IMR-90 (cell line): ENCODE measurements at regions not wholly inside any gene's neighbourhood (a gene's known extent, or its start where the extent isn't known, plus 50 kb on each side); places are given as distances from the start of the nearest gene placed in this dataset.

Experiments
- ATAC-seq: fragments of 200-7000 bp; cut with Tn5 transposase; 2 replicates; pipeline ENCODE4 v1.9.1; 2020; ENCODE audit warnings: low read depth, mild to moderate bottlenecking, moderate library complexity
- BruUV-seq: library from RNA; stranded (reverse); fragments of 400-500 nt; replicated peaks from 2 replicates; lab custom pipeline; 2021; lab: Mats Ljungman, UMichigan
- CTCF ChIA-PET: fragments of 300-600 bp; formaldehyde crosslinking; extraction: SDS; loops from one replicate; lab custom pipeline; 2021; ENCODE audit warnings: antibody characterized with exemption; lab: Yijun Ruan, JAX
- POLR2A ChIA-PET: fragments of 300-600 bp; sonication (Branson Sonifier 250); formaldehyde crosslinking; loops from one replicate; lab custom pipeline; 2022; ENCODE audit warnings: antibody characterized with exemption; ENCODE audit not compliant: unreplicated experiment; lab: Charles Lee
- DNase-seq: peaks from one replicate; pipeline ENCODE4 v3.0.0; 2013
- H2AFZ ChIP-seq: replicated peaks from 2 replicates; pipeline ENCODE3; 2013; ENCODE audit warnings: low read length, mild to moderate bottlenecking; ENCODE audit not compliant: poor library complexity
- H2AK5ac ChIP-seq: 2 replicates; pipeline ENCODE4 v1.6.1; 2013; ENCODE audit warnings: low read depth, low read length, inconsistent platforms
- H2AK9ac ChIP-seq: replicated peaks from 2 replicates; pipeline ENCODE3; 2013; ENCODE audit warnings: mild to moderate bottlenecking, low read depth, low read length, moderate library complexity; ENCODE audit not compliant: poor library complexity
- H2BK120ac ChIP-seq: 2 replicates; pipeline ENCODE4 v1.6.1; 2013; ENCODE audit warnings: low read depth, low read length, inconsistent platforms
- H2BK15ac ChIP-seq: 3 replicates; pipeline ENCODE4 v1.6.1; 2013; ENCODE audit warnings: low read depth, low read length, inconsistent platforms
- H2BK20ac ChIP-seq: 2 replicates; pipeline ENCODE4 v1.6.1; 2013; ENCODE audit warnings: low read depth, mild to moderate bottlenecking, inconsistent platforms, low read length, moderate library complexity
- H2BK5ac ChIP-seq: 2 replicates; pipeline ENCODE4 v1.6.1; 2013; ENCODE audit warnings: mild to moderate bottlenecking, low read depth, low read length, inconsistent platforms; ENCODE audit not compliant: poor library complexity, severe bottlenecking
- H3K14ac ChIP-seq: replicated peaks from 2 replicates; pipeline ENCODE4 v1.6.1; 2013; ENCODE audit warnings: low read depth, low read length, inconsistent platforms
- H3K18ac ChIP-seq: 2 replicates; pipeline ENCODE4 v1.6.1; 2013; ENCODE audit warnings: low read depth, low read length, control low read depth
- H3K23ac ChIP-seq: 2 replicates; pipeline ENCODE4 v1.6.1; 2013; ENCODE audit warnings: low read depth, low read length, inconsistent platforms
- H3K27ac ChIP-seq: 2 replicates; pipeline ENCODE4 v1.5.1; 2013; ENCODE audit warnings: mild to moderate bottlenecking, control low read depth, low read length; ENCODE audit not compliant: insufficient read depth
- H3K27me3 ChIP-seq: 2 replicates; pipeline ENCODE4 v1.6.1; 2013; ENCODE audit warnings: low read length; ENCODE audit not compliant: control insufficient read depth, insufficient read depth
- H3K36me3 ChIP-seq: 2 replicates; pipeline ENCODE4 v1.6.1; 2013; ENCODE audit warnings: low read length, mixed read lengths; ENCODE audit not compliant: control insufficient read depth, insufficient read depth
- H3K4ac ChIP-seq: 2 replicates; pipeline ENCODE4 v1.6.1; 2013; ENCODE audit warnings: low read depth, low read length, inconsistent platforms
- H3K4me1 ChIP-seq: 2 replicates; pipeline ENCODE4 v1.6.1; 2013; ENCODE audit warnings: low read length, mixed read lengths; ENCODE audit not compliant: control insufficient read depth, insufficient read depth
- H3K4me2 ChIP-seq: 2 replicates; pipeline ENCODE4 v1.6.1; 2013; ENCODE audit warnings: low read depth, mild to moderate bottlenecking, control low read depth, low read length, moderate library complexity
- H3K4me3 ChIP-seq: 2 replicates; pipeline ENCODE4 v1.5.1; 2013; ENCODE audit warnings: low read depth, mild to moderate bottlenecking, control low read depth, low read length, moderate library complexity; ENCODE audit not compliant: insufficient read depth
- H3K56ac ChIP-seq: 2 replicates; pipeline ENCODE4 v1.6.1; 2013; ENCODE audit warnings: low read length, inconsistent platforms; ENCODE audit not compliant: insufficient read depth; ENCODE audit errors: extremely low read depth
- H3K79me1 ChIP-seq, 2 experiments: 2 replicates each; pipeline ENCODE4 v1.6.1; 2013; ENCODE audit warnings: low read length in 2 of 2, inconsistent platforms in 1 of 2, low read depth in 1 of 2
- H3K9ac ChIP-seq: 2 replicates; pipeline ENCODE4 v1.6.1; 2013; ENCODE audit warnings: low read depth, low read length, control low read depth
- H3K9me1 ChIP-seq: 2 replicates; pipeline ENCODE4 v1.6.1; 2013; ENCODE audit warnings: low read length, inconsistent platforms; ENCODE audit not compliant: insufficient read depth
- H3K9me3 ChIP-seq: 2 replicates; pipeline ENCODE4 v1.6.1; 2013; ENCODE audit warnings: low read length; ENCODE audit not compliant: control insufficient read depth, insufficient read depth
- H4K20me1 ChIP-seq: 2 replicates; pipeline ENCODE4 v1.6.1; 2013; ENCODE audit warnings: low read length, inconsistent platforms; ENCODE audit not compliant: insufficient read depth
- H4K5ac ChIP-seq: 2 replicates; pipeline ENCODE4 v1.6.1; 2013; ENCODE audit warnings: mild to moderate bottlenecking, low read depth, low read length, control low read depth
- H4K8ac ChIP-seq, 2 experiments: 2 replicates each; pipeline ENCODE4 v1.6.1; 2013; ENCODE audit warnings: low read depth in 2 of 2, low read length in 2 of 2, control low read depth in 1 of 2, inconsistent platforms in 1 of 2
- H4K91ac ChIP-seq: 2 replicates; pipeline ENCODE4 v1.6.1; 2013; ENCODE audit warnings: low read depth, low read length, inconsistent platforms; ENCODE audit not compliant: insufficient read depth
- CHD1 ChIP-seq: IDR thresholded peaks from 2 replicates; pipeline ENCODE4 v1.6.1; 2012; ENCODE audit warnings: low read depth, low read length, improper control_type of control experiment
- FOS ChIP-seq: fragments of 150-350 bp; IDR thresholded peaks from 2 replicates; pipeline ENCODE4 v1.6.1; 2016; ENCODE audit warnings: low read depth, low read length
- MAFK ChIP-seq: IDR thresholded peaks from 2 replicates; pipeline ENCODE4 v1.6.1; 2012; ENCODE audit warnings: low read depth, low read length, improper control_type of control experiment
- MAZ ChIP-seq: IDR thresholded peaks from 2 replicates; pipeline ENCODE4 v1.6.1; 2012; ENCODE audit warnings: low read depth, mild to moderate bottlenecking, low read length, improper control_type of control experiment, moderate library complexity, borderline replicate concordance
- WGBS, 2 experiments: methylation state at CpG; one replicate each; pipeline versions ENCODE4 v1.1.5 to v1.1.7; 2013; ENCODE audit warnings: missing lambda C conversion rate in 2 of 2; ENCODE audit not compliant: insufficient read length in 1 of 2; ENCODE audit errors: extremely low coverage in 2 of 2; 5-methylcytosine and 5-hydroxymethylcytosine counted together
- dilution Hi-C: fragments of 300-500 bp; cut with HindIII; formaldehyde crosslinking; loops from one replicate; pipeline ENCODE4 v1.14.3; 2018; ENCODE audit warnings: low sequenced_read_pairs; ENCODE audit not compliant: unreplicated experiment
- in situ Hi-C: fragments of 300-500 bp; cut with MboI; formaldehyde crosslinking; loops from 3 replicates; pipeline ENCODE4 v1.14.3; 2019; ENCODE audit warnings: low sequenced_read_pairs, inconsistent platforms, mixed read lengths
- intact Hi-C: fragments of 100-400 bp; cut with micrococcal nuclease; formaldehyde crosslinking; loops from 2 replicates; pipeline ENCODE4 v1.10.0; 2022
- TF ChIP-seq, protein P1 (sequence below): conservative IDR thresholded peaks from 2 replicates; pipeline ENCODE4 v1.5.1; 2012; ENCODE audit warnings: mild to moderate bottlenecking, low read depth, low read length, improper control_type of control experiment

DNA sequence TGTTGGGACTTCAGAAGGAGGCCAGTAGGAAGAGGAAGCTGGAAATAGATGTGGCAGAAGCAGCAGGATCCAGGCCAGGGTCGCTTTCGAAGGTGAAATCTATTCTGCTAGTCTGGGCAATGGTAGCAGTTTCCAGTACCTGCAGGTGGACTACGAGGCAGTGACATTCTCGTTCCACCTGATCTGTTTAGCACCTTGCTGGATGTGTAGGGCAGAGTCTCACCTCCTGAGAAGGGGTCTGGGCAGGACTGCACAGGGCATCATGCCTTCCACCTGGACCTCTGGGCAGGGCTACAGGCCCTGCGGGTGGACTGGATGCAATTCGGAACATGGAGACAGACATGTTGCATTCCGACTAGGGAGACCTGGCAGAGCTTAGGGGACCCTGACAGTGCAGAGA, 254.8 kb upstream of the ZNF32 start:
- no peak overlapping the region; the same call in none of the 2 replicates for H2AK5ac ChIP-seq
- H3K4me2 ChIP-seq: no peak overlapping the region
- H2AK9ac ChIP-seq: no peak overlapping the region
- intact Hi-C loops (loop anchor here (5.0 to 10.0 kb wide), 2 partner anchors 209 to 479 kb away; no protein-coding TSS in a partner anchor), in situ Hi-C loops (no loop called here), dilution Hi-C loops (no loop called here)
- ATAC-seq (no peak), DNase-seq (no peak)
- TF ChIP-seq CHD1 (no peak), MAZ (no peak), FOS (no peak), MAFK (no peak)
- TF ChIP-seq, protein P1, sequence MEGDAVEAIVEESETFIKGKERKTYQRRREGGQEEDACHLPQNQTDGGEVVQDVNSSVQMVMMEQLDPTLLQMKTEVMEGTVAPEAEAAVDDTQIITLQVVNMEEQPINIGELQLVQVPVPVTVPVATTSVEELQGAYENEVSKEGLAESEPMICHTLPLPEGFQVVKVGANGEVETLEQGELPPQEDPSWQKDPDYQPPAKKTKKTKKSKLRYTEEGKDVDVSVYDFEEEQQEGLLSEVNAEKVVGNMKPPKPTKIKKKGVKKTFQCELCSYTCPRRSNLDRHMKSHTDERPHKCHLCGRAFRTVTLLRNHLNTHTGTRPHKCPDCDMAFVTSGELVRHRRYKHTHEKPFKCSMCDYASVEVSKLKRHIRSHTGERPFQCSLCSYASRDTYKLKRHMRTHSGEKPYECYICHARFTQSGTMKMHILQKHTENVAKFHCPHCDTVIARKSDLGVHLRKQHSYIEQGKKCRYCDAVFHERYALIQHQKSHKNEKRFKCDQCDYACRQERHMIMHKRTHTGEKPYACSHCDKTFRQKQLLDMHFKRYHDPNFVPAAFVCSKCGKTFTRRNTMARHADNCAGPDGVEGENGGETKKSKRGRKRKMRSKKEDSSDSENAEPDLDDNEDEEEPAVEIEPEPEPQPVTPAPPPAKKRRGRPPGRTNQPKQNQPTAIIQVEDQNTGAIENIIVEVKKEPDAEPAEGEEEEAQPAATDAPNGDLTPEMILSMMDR: no peak
- ChIA-PET CTCF (no interaction called here), POLR2A (no interaction called here)
- H3K4me3 ChIP-seq: no peak overlapping the region
- H3K9ac ChIP-seq: no peak overlapping the region
- H3K18ac ChIP-seq: no peak overlapping the region
- no peak overlapping the region for H2AFZ ChIP-seq
- no peak overlapping the region for H4K8ac ChIP-seq
- no peaks in the 10 kb centered on the region for H3K9me3 ChIP-seq
- peaks cover 24% of the 10 kb centered on the region for H3K4me1 ChIP-seq
- no peaks in the 10 kb centered on the region for H4K20me1 ChIP-seq
- no peaks in the 10 kb centered on the region for H3K27me3 ChIP-seq
- no peaks in the 10 kb centered on the region for H3K79me1 ChIP-seq
- no peak overlapping the region for H3K27ac ChIP-seq
- H4K91ac ChIP-seq: no peak overlapping the region
- no peak overlapping the region for H3K23ac ChIP-seq
- H4K5ac ChIP-seq: no peak overlapping the region
- H3K4ac ChIP-seq: no peak overlapping the region
- BruUV-seq: no TSS peak
- H3K36me3 ChIP-seq: no peaks in the 10 kb centered on the region
- H3K14ac ChIP-seq: no peak overlapping the region
- peaks cover 9% of the 10 kb centered on the region; the same call in 1 of the 2 replicates for H3K9me1 ChIP-seq
- 98% methylated on average over 5 of the region's 7 CpGs; no CpG with 5 or more reads in 1 of the 2 experiments for WGBS, 2 experiments
- no peak overlapping the region for H2BK15ac ChIP-seq
- no peak overlapping the region for H3K56ac ChIP-seq
- H2BK5ac ChIP-seq: no peak overlapping the region
- no peak overlapping the region; the same call in 1 of the 2 replicates for H2BK20ac ChIP-seq
- H2BK120ac ChIP-seq: peak overlapping the region; percentile 29; the same call in 1 of the 2 replicates
